ENCODE measurements at regions not wholly inside any gene's neighbourhood (a gene's known extent, or its start where the extent isn't known, plus 50 kb on each side); places are given as distances from the start of the nearest gene placed in this dataset.

GRCh38 chr10:78787125-78787524, 281.6 kb upstream of the ZMIZ1 start:
- no peak overlapping the region for H3K4me3 ChIP-seq (ENCODE audit: low read depth, low read length)
- TF ChIP-seq CTCF (IDR thresholded peaks at IDR 0.05; ENCODE audit: low read depth, low read length) = no peak

- H3K4me3 ChIP-seq (ENCODE audit: low read depth, low read length) = no peak overlapping the region
- no peak for TF ChIP-seq CTCF (IDR thresholded peaks at IDR 0.05; ENCODE audit: low read depth, low read length)
Observed at GRCh38 chr10:78794736-78795455, 273.9 kb upstream of the ZMIZ1 start.

- H3K4me3 ChIP-seq (ENCODE audit: low read depth, low read length) = no peak overlapping the region
- no peak for TF ChIP-seq CTCF (IDR thresholded peaks at IDR 0.05; ENCODE audit: low read depth, low read length)
Observed at GRCh38 chr10:78798976-78799730, 269.6 kb upstream of the ZMIZ1 start.

DNA sequence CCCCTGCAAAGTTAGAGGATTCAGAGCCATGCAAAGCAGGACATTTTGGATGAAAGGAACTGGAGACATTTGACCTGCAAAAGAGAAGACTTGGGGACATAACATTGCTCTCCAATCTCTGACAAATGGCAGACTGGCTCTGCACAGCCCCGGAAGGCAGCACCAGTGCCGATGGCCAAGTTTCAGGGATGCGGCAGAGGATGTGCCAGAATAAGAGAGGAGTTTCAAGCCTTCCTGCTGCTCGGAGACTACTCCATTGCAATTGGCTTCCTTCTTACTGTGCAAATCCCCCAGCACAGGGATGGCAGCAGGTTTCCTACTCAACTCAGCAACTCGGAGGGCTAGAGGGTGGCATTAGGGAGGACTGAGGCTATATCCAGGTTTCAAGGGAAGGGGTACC, 268.8 kb upstream of the ZMIZ1 start:
- no peak for TF ChIP-seq CTCF (IDR thresholded peaks at IDR 0.05; ENCODE audit: low read depth, low read length)
- H3K4me3 ChIP-seq (ENCODE audit: low read depth, low read length) = no peak overlapping the region

DNA sequence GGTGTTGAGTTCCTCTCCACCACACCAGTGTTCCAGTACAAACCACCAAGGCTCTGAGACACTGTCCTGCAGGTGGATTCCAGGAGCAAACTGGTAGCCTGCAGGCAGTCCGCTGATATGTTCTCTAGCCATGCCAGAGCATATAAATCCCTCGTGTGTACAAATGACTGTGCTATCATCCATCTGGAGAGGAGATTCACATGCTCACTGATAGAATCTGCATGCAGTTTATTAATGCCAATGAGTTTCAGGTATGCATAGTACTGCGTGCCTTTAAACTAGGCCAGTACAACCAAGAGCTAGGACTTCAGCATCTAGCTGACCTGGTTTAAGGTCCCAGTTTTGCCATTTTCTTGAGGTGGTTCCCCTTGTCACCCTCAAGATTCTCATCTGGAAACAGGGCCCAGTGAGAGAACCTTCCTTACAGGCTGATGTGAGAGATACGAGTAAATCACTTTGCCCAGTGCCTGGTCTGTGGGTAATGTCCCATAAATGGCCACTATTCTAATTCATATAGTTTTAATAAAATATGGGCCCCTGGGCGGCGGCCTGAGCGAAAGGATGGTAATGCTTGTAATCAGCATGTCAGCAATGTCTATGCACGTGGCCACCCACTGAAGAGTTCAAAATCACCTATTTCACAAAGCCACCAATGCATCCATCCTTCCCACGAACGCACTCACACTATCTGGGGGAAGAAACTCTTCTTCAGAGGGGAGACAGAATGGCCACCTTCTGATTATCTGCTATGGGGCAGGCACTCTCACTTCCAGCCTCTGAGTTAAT, 268.0 kb upstream of the ZMIZ1 start:
- no peak for TF ChIP-seq CTCF (IDR thresholded peaks at IDR 0.05; ENCODE audit: low read depth, low read length)

DNA sequence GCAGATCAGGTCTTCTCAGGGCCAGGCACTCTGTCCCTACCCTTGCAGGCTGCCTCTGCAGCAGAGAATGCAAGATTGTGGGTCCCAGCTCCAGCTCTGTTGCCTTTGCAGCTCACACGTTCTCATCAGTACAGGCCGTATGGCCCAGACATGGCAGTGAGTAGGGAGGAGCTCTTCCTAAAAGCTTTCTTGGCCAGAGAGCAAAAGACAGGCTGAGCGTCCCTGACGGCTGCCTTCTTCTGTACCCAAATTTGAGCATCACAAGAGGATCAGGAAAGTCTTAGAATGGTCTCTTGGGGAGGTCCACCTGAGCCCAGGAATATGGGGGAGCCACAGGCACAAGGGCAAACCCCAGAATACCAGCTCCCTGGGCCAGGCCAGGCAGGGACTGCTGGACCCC, 266.3 kb upstream of the ZMIZ1 start:
- no peak for TF ChIP-seq CTCF (IDR thresholded peaks at IDR 0.05; ENCODE audit: low read depth, low read length)
- H3K4me3 ChIP-seq (ENCODE audit: low read depth, low read length) = no peak overlapping the region

More for the DNA sequence above, 268.0 kb upstream of the ZMIZ1 start:
- no peak overlapping the region for H3K4me3 ChIP-seq (ENCODE audit: low read depth, low read length)
